Upper lobe of left lung (tissue), 6 donors: ENCODE measurements at regions not wholly inside any gene's neighbourhood (a gene's known extent, or its start where the extent isn't known, plus 50 kb on each side); places are given as distances from the start of the nearest gene placed in this dataset.

Source experiments
- ATAC-seq, 2 donors: fragments of 200-7000 bp; cut with Tn5 transposase; one replicate each; pipeline ENCODE4 v1.9.1; 2022; ENCODE audit warnings: mild to moderate bottlenecking in 2 of 2, moderate library complexity in 2 of 2; ENCODE audit not compliant: low FRiP score in 2 of 2
- DNase-seq, 2 donors: peaks; one replicate each; pipeline ENCODE4 v3.0.0-alpha.2; 2019 to 2020
- H3K27ac ChIP-seq, 4 donors: fragments of 200-600 bp; sonication (generic); one replicate each; pipeline ENCODE4 v1.5.1; 2016 to 2019
- H3K27me3 ChIP-seq, 4 donors: fragments of 200-600 bp; sonication (generic); one replicate each; pipeline ENCODE4 v1.5.1; 2017 to 2019
- H3K36me3 ChIP-seq, 4 donors: fragments of 200-600 bp; sonication (generic); one replicate each; pipeline ENCODE4 v1.5.1; 2016 to 2019
- H3K4me1 ChIP-seq, 4 donors: fragments of 200-600 bp; sonication (generic); one replicate each; pipeline ENCODE4 v1.5.1; 2018 to 2019
- H3K4me3 ChIP-seq, 4 donors: fragments of 200-600 bp; sonication (generic); one replicate each; pipeline ENCODE4 v1.5.1; 2017 to 2019; ENCODE audit warnings: mild to moderate bottlenecking in 2 of 4, moderate library complexity in 1 of 4
- H3K9me3 ChIP-seq, 4 donors: fragments of 200-600 bp; sonication (generic); one replicate each; pipeline ENCODE4 v1.5.1; 2018 to 2019
- EP300 ChIP-seq, 4 donors: sonication (generic); formaldehyde crosslinking; IDR thresholded peaks; one replicate each; pipeline ENCODE4 v1.5.1; 2017; ENCODE audit warnings: antibody characterized with exemption in 4 of 4, control low read depth in 2 of 4
- POLR2A ChIP-seq, 4 donors: fragments of 450-650 bp; IDR thresholded peaks; one replicate each; pipeline ENCODE4 v1.5.1; 2016 to 2017; ENCODE audit warnings: antibody characterized with exemption in 4 of 4, mild to moderate bottlenecking in 2 of 4
- POLR2AphosphoS5 ChIP-seq, 2 donors: sonication (generic); formaldehyde crosslinking; IDR thresholded peaks; one replicate each; pipeline ENCODE4 v1.5.1; 2017; ENCODE audit warnings: antibody characterized with exemption in 2 of 2
- WGBS, 2 donors: methylation state at CpG; one replicate each; pipeline ENCODE4 v1.1.5; 2017 to 2018; 5-methylcytosine and 5-hydroxymethylcytosine counted together
- TF ChIP-seq, protein P1 (sequence below), 6 experiments: fragments of 450-650 bp in 4 of 6; fragments of 200-600 bp in 2 of 6; sonication (generic) in 2 of 6; IDR thresholded peaks; one replicate each; pipeline ENCODE4 v1.5.1; 2016 to 2019; ENCODE audit warnings: antibody characterized with exemption in 6 of 6
- donor health status: DM: no; HTN: no; CAD: no; lungs with moderate emphysema.
- donor health status: DM: no; HTN: yes; CAD: no; lungs with severe emphysema.

DNA sequence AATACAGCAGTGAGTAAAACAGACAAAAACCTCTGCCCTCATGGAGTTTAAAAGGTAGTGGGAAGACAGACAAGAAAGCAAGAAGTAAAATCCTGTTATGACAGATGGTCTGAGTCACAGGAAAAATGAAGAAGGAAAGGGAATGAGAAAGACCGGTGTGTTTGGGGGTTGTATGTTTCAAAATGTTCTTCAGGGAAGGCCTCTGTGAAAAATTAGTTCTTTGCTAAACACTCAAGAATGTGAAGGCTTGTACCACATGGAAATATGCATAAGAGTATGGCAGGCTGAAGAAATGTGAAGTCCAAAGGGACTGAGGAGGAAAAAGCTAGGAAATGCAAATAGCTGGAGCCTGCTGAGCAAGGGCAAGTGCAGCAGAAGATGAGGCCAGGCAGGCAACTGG, 315.9 kb upstream of the SEMA3A start:
- ATAC-seq: no peak

DNA sequence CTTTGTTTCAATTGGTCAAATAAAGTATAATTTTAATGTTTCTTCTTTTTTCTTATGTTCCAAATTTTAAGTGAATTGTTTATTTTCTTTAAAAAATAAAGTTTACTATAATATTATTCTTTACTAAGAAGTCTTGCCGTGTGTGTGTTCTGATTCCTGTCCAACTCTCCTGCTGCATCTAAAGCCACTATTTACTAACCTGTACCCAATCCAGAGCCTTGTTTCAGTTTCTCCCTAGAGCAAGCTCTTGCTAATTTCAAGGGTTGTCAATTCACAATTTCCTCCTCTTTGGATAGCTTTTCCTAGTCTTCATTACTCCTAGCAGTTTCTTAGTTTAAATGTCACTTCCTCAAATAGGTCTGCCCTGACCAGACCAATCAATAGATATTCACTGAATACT, 314.9 kb upstream of the SEMA3A start:
- DNase-seq: no peak

More for the DNA sequence above, 315.9 kb upstream of the SEMA3A start:
- Histone ChIP-seq H3K27ac (no peak overlapping the region), H3K27me3 (no peaks in the 10 kb centered on the region), H3K36me3 (no peaks in the 10 kb centered on the region), H3K9me3 (no peaks in the 10 kb centered on the region), H3K4me3 (no peak overlapping the region), H3K4me1 (no peaks in the 10 kb centered on the region)
- 58 to 66% methylated on average over 1 of the region's 1 CpG for WGBS, 2 donors
- no peak for DNase-seq
- TF ChIP-seq POLR2A (IDR thresholded peaks at IDR 0.05) (no peak), POLR2AphosphoS5 (IDR thresholded peaks at IDR 0.05) (no peak), EP300 (IDR thresholded peaks at IDR 0.05) (no peak)
- TF ChIP-seq, protein P1, sequence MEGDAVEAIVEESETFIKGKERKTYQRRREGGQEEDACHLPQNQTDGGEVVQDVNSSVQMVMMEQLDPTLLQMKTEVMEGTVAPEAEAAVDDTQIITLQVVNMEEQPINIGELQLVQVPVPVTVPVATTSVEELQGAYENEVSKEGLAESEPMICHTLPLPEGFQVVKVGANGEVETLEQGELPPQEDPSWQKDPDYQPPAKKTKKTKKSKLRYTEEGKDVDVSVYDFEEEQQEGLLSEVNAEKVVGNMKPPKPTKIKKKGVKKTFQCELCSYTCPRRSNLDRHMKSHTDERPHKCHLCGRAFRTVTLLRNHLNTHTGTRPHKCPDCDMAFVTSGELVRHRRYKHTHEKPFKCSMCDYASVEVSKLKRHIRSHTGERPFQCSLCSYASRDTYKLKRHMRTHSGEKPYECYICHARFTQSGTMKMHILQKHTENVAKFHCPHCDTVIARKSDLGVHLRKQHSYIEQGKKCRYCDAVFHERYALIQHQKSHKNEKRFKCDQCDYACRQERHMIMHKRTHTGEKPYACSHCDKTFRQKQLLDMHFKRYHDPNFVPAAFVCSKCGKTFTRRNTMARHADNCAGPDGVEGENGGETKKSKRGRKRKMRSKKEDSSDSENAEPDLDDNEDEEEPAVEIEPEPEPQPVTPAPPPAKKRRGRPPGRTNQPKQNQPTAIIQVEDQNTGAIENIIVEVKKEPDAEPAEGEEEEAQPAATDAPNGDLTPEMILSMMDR (IDR thresholded peaks at IDR 0.05): no peak

DNA sequence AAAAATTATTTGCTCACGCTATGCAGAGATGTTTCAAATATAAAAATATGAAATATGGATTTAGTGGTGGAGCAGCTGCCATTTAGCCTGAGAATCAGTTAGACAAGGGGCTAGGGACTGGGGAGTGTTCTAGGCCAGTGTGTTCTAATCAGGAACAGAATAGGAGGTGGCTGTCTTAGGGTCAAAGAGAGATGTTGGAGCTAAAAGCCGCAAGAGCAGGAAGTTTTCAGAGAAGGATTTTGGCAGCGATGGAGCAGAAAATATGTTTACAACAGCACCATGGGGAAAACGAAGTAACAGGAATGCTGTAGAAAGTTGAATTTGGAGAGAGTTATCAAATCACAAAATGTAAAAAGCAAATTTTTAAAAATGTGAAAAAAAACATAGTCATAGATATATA, 314.0 kb upstream of the SEMA3A start:
- no peak overlapping the region for H3K4me3 ChIP-seq
- 71 to 80% methylated on average over 4 of the region's 4 CpGs for WGBS, 2 donors
- no peak for TF ChIP-seq POLR2A (IDR thresholded peaks at IDR 0.05)
- no peak for TF ChIP-seq EP300 (IDR thresholded peaks at IDR 0.05)
- TF ChIP-seq, protein P1 (IDR thresholded peaks at IDR 0.05): no peak
- TF ChIP-seq POLR2AphosphoS5 (IDR thresholded peaks at IDR 0.05): no peak
- no peak overlapping the region for H3K27ac ChIP-seq
- H3K27me3 ChIP-seq: no peaks in the 10 kb centered on the region
- no peaks in the 10 kb centered on the region for H3K9me3 ChIP-seq
- ATAC-seq (no peak), DNase-seq (no peak)
- no peaks in the 10 kb centered on the region for H3K4me1 ChIP-seq
- no peaks in the 10 kb centered on the region for H3K36me3 ChIP-seq

More for the DNA sequence above, 314.9 kb upstream of the SEMA3A start:
- ATAC-seq: no peak
- no peaks in the 10 kb centered on the region for H3K4me1 ChIP-seq
- no peak overlapping the region for H3K4me3 ChIP-seq
- 40 to 67% methylated on average over 1 of the region's 1 CpG for WGBS, 2 donors
- TF ChIP-seq POLR2A (IDR thresholded peaks at IDR 0.05) (no peak), POLR2AphosphoS5 (IDR thresholded peaks at IDR 0.05) (no peak), EP300 (IDR thresholded peaks at IDR 0.05) (no peak)
- TF ChIP-seq, protein P1 (IDR thresholded peaks at IDR 0.05): no peak
- H3K36me3 ChIP-seq: no peaks in the 10 kb centered on the region
- H3K27me3 ChIP-seq: no peaks in the 10 kb centered on the region
- no peaks in the 10 kb centered on the region for H3K9me3 ChIP-seq
- no peak overlapping the region for H3K27ac ChIP-seq

DNA sequence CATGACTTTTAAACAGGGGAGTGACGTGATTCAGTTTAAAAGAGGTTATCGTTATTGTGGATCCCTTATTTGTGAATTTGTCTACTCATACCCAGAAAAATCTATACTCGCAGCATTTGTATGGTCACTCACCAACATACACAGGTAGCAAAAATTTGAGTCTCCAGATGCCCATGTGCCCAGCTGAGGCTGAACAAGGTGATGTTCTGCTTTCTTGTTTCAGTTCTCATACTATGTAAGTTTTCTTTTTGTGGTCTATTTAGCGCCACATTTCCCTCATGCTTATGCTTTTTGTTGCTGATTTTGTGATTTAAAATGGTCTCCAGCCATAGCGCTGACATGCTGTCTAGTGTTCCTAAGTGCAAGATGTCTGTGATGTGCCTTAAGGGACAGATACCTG, 312.9 kb upstream of the SEMA3A start:
- TF ChIP-seq EP300 (IDR thresholded peaks at IDR 0.05): no peak
- no peak for TF ChIP-seq POLR2AphosphoS5 (IDR thresholded peaks at IDR 0.05)
- no peak for TF ChIP-seq POLR2A (IDR thresholded peaks at IDR 0.05)
- TF ChIP-seq, protein P1 (IDR thresholded peaks at IDR 0.05): no peak
- no peak for ATAC-seq
- Histone ChIP-seq H3K4me3 (no peak overlapping the region), H3K36me3 (no peaks in the 10 kb centered on the region), H3K27ac (no peak overlapping the region), H3K27me3 (no peaks in the 10 kb centered on the region), H3K4me1 (no peaks in the 10 kb centered on the region), H3K9me3 (no peaks in the 10 kb centered on the region)
- no peak for DNase-seq
- WGBS, 2 donors: 95 to 97% methylated on average over 5 of the region's 5 CpGs

- Histone ChIP-seq H3K4me1 (no peaks in the 10 kb centered on the region), H3K4me3 (no peak overlapping the region), H3K27ac (no peak overlapping the region), H3K36me3 (no peaks in the 10 kb centered on the region), H3K27me3 (no peaks in the 10 kb centered on the region), H3K9me3 (no peaks in the 10 kb centered on the region)
- no peak for DNase-seq
- TF ChIP-seq, protein P1 (IDR thresholded peaks at IDR 0.05): no peak
- TF ChIP-seq EP300 (IDR thresholded peaks at IDR 0.05) (no peak), POLR2AphosphoS5 (IDR thresholded peaks at IDR 0.05) (no peak), POLR2A (IDR thresholded peaks at IDR 0.05) (no peak)
- no peak for ATAC-seq
- WGBS, 2 donors: 86 to 89% methylated on average over 1 of the region's 1 CpG
Observed at GRCh38 chr7:84506151-84506550, 311.6 kb upstream of the SEMA3A start.
